Gastrocnemius medialis (tissue), 4 donors: ENCODE measurements at regions not wholly inside any gene's neighbourhood (a gene's known extent, or its start where the extent isn't known, plus 50 kb on each side); places are given as distances from the start of the nearest gene placed in this dataset.

ENCODE experiments used
- ATAC-seq, 2 donors: fragments of 150-250 bp; one replicate each; pipeline ENCODE4 v1.9.1; 2016
- DNase-seq, 2 donors: peaks; one replicate each; pipeline ENCODE4 v3.0.0-alpha.2; 2019
- H3K27ac ChIP-seq, 4 donors: fragments of 200-600 bp; sonication (generic); 1 replicate in 1 of 4; 2 replicates in 3 of 4; pipeline ENCODE4 v1.5.1; 2016 to 2018; ENCODE audit warnings: mild to moderate bottlenecking in 2 of 4, moderate library complexity in 1 of 4
- H3K27me3 ChIP-seq, 3 donors: fragments of 200-600 bp; sonication (generic) in 2 of 3; 1 replicate in 1 of 3; 2 replicates in 2 of 3; pipeline versions ENCODE4 v1.5.1 to v1.6.0; 2016 to 2019; ENCODE audit warnings: mild to moderate bottlenecking in 1 of 3, moderate library complexity in 1 of 3
- H3K36me3 ChIP-seq, 2 donors: fragments of 200-600 bp; sonication (generic) in 1 of 2; one replicate each; pipeline ENCODE4 v1.5.1; 2017 to 2018
- H3K4me1 ChIP-seq, 2 donors: fragments of 200-600 bp; sonication (generic) in 1 of 2; one replicate each; pipeline ENCODE4 v1.5.1; 2016 to 2017; ENCODE audit warnings: mild to moderate bottlenecking in 2 of 2
- H3K4me3 ChIP-seq, 4 donors: fragments of 200-600 bp; sonication (generic) in 3 of 4; 1 replicate in 1 of 4; 2 replicates in 3 of 4; pipeline ENCODE4 v1.5.1; 2016 to 2019; ENCODE audit warnings: mild to moderate bottlenecking in 2 of 4
- H3K9me3 ChIP-seq, 3 donors: fragments of 200-600 bp; sonication (generic) in 2 of 3; 1 replicate in 1 of 3; 2 replicates in 2 of 3; pipeline ENCODE4 v1.5.1; 2016 to 2019
- POLR2A ChIP-seq, 2 donors: fragments of 450-650 bp; IDR thresholded peaks; one replicate each; pipeline ENCODE4 v1.6.1; 2017; ENCODE audit warnings: antibody characterized with exemption in 2 of 2, mild to moderate bottlenecking in 2 of 2, moderate library complexity in 2 of 2
- in situ Hi-C, 4 donors: fragments of 200-750 bp; cut with MboI; loops; one replicate each; pipeline versions ENCODE4 v1.15.0 to v1.8.0; 2017; ENCODE audit warnings: low sequenced_read_pairs in 4 of 4
- intact Hi-C: fragments of 100-400 bp; cut with DNase I; formaldehyde crosslinking; loops from one replicate; pipeline ENCODE4 v1.15.1; 2023; ENCODE audit warnings: low total_unique reads
- TF ChIP-seq, protein P1 (sequence below), 5 experiments: fragments of 450-650 bp in 3 of 5; fragments of 200-600 bp in 2 of 5; sonication (generic) in 2 of 5; IDR thresholded peaks in 4 of 5; conservative IDR thresholded peaks in 1 of 5; 1 replicate in 4 of 5; 2 replicates in 1 of 5; pipeline ENCODE4 v1.5.1; 2016 to 2019; ENCODE audit warnings: antibody characterized with exemption in 5 of 5, mild to moderate bottlenecking in 3 of 5, moderate library complexity in 3 of 5

GRCh38 chr2:41965173-41965908 lies 82.5 kb upstream of the PKDCC start:
- Histone ChIP-seq H3K27me3 (no peaks in the 10 kb centered on the region), H3K27ac (peak overlapping the region; percentile 70 to 80 (median 73)), H3K4me3 (no peak overlapping the region), H3K9me3 (no peaks in the 10 kb centered on the region), H3K4me1 (peaks cover 32 to 34% of the 10 kb centered on the region in 2 donors), H3K36me3 (no peaks in the 10 kb centered on the region)
- ATAC-seq = peak; percentile 1 to 25
- DNase-seq = peak in 1 of 2 donors; percentile 30
- TF ChIP-seq, protein P1, sequence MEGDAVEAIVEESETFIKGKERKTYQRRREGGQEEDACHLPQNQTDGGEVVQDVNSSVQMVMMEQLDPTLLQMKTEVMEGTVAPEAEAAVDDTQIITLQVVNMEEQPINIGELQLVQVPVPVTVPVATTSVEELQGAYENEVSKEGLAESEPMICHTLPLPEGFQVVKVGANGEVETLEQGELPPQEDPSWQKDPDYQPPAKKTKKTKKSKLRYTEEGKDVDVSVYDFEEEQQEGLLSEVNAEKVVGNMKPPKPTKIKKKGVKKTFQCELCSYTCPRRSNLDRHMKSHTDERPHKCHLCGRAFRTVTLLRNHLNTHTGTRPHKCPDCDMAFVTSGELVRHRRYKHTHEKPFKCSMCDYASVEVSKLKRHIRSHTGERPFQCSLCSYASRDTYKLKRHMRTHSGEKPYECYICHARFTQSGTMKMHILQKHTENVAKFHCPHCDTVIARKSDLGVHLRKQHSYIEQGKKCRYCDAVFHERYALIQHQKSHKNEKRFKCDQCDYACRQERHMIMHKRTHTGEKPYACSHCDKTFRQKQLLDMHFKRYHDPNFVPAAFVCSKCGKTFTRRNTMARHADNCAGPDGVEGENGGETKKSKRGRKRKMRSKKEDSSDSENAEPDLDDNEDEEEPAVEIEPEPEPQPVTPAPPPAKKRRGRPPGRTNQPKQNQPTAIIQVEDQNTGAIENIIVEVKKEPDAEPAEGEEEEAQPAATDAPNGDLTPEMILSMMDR (IDR thresholded peaks at IDR 0.05 in 4 of 5, conservative IDR thresholded peaks at IDR 0.05 in 1 of 5) = no peak
- no peak for TF ChIP-seq POLR2A (IDR thresholded peaks at IDR 0.05)
- intact Hi-C loops = no loop called here
- in situ Hi-C loops = no loop called here

DNA sequence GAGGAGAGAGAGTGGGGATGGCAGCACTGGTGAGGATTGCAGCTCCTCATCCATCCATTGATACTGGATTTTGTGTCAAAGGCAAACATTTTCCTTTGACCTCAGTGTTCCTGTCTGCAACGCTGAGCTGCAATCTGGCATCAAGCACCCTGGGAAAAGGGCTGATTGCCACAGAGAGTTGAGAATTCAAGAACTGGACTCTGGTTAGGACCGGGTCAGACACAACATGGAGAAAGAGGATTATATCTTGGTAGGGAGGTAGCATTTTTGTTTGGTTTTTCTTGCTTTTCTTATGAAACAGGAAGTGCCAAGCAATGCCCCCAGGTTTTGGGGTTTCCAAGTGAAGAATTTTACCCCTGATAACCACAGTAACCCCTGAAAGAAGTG lies 81.9 kb upstream of the PKDCC start:
- Histone ChIP-seq H3K4me1 (peaks cover 32 to 34% of the 10 kb centered on the region in 2 donors), H3K4me3 (no peak overlapping the region), H3K36me3 (no peaks in the 10 kb centered on the region), H3K27me3 (no peaks in the 10 kb centered on the region), H3K9me3 (no peaks in the 10 kb centered on the region), H3K27ac (peak overlapping the region; percentile 70 to 80 (median 73))
- intact Hi-C loops = loop anchor here (2.0 kb wide), 2 partner anchors 81 to 95 kb away; no protein-coding TSS in a partner anchor
- peak; percentile 48 to 67 for ATAC-seq
- DNase-seq = peak in 1 of 2 donors; percentile 59
- TF ChIP-seq POLR2A (IDR thresholded peaks at IDR 0.05) = no peak
- TF ChIP-seq, protein P1 (IDR thresholded peaks at IDR 0.05 in 4 of 5, conservative IDR thresholded peaks at IDR 0.05 in 1 of 5) = no peak
- in situ Hi-C loops = no loop called here

- H3K4me1 ChIP-seq = peaks cover 32 to 34% of the 10 kb centered on the region in 2 donors
- H3K9me3 ChIP-seq = no peaks in the 10 kb centered on the region
- ATAC-seq (peak; percentile 86 to 87), DNase-seq (peak; percentile 72 to 83)
- H3K36me3 ChIP-seq = no peaks in the 10 kb centered on the region
- no peak for TF ChIP-seq POLR2A (IDR thresholded peaks at IDR 0.05)
- H3K27me3 ChIP-seq = no peaks in the 10 kb centered on the region
- intact Hi-C loops (loop anchor here (2.0 kb wide), 2 partner anchors 80 to 96 kb away; no protein-coding TSS in a partner anchor), in situ Hi-C loops (no loop called here)
- peak overlapping the region; percentile 70 to 80 (median 73) for H3K27ac ChIP-seq
- no peak overlapping the region for H3K4me3 ChIP-seq
Measured at GRCh38 chr2:41966431-41966893, 81.4 kb upstream of the PKDCC start.

DNA sequence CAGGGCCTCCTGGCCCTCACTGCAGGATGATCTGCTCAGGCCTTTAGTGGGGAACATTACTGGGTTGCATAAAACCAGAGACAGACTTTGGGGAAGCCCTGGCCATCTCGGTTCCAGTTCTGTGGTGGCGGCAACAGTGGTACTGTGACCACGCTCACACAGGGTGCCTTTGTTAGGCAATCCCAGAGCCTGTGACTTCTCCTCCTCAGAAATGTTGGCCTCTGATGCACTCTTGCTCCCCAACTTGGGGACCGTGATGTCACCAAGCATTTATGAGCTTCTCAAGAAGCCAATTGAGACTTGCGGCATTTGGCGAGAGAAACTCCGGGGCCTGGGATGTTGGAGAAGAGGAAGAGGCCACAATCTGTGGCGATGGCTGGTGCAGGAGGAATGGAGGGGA lies 80.9 kb upstream of the PKDCC start:
- Histone ChIP-seq H3K27ac (peak overlapping the region; percentile 65 to 80 (median 73)), H3K4me3 (no peak overlapping the region), H3K36me3 (no peaks in the 10 kb centered on the region), H3K27me3 (no peaks in the 10 kb centered on the region), H3K9me3 (no peaks in the 10 kb centered on the region), H3K4me1 (peaks cover 32 to 34% of the 10 kb centered on the region in 2 donors)
- in situ Hi-C loops = no loop called here
- peak in 1 of 2 donors; percentile 74 for DNase-seq
- intact Hi-C loops = loop anchor here (2.0 kb wide), 2 partner anchors 80 to 96 kb away; no protein-coding TSS in a partner anchor
- ATAC-seq = peak; percentile 55 to 57
- TF ChIP-seq, protein P1 (IDR thresholded peaks at IDR 0.05 in 4 of 5, conservative IDR thresholded peaks at IDR 0.05 in 1 of 5) = no peak
- TF ChIP-seq POLR2A (IDR thresholded peaks at IDR 0.05) = no peak

- peaks cover 32 to 34% of the 10 kb centered on the region in 2 donors for H3K4me1 ChIP-seq
- TF ChIP-seq POLR2A (IDR thresholded peaks at IDR 0.05) = no peak
- TF ChIP-seq, protein P1 (IDR thresholded peaks at IDR 0.05 in 4 of 5, conservative IDR thresholded peaks at IDR 0.05 in 1 of 5) = no peak
- in situ Hi-C loops (no loop called here), intact Hi-C loops (loop anchor here (2.0 kb wide), 2 partner anchors 79 to 97 kb away; no protein-coding TSS in a partner anchor)
- no peaks in the 10 kb centered on the region for H3K9me3 ChIP-seq
- ATAC-seq (peak; percentile 26 to 38), DNase-seq (peak in 1 of 2 donors; percentile 53)
- H3K4me3 ChIP-seq = no peak overlapping the region
- no peaks in the 10 kb centered on the region for H3K27me3 ChIP-seq
- no peaks in the 10 kb centered on the region for H3K36me3 ChIP-seq
- peak overlapping the region; percentile 65 to 80 (median 73) for H3K27ac ChIP-seq
Measured at GRCh38 chr2:41967476-41968181, 80.2 kb upstream of the PKDCC start.
